Upper lobe of left lung (tissue), 6 donors: ENCODE measurements at regions not wholly inside any gene's neighbourhood (a gene's known extent, or its start where the extent isn't known, plus 50 kb on each side); places are given as distances from the start of the nearest gene placed in this dataset.

Experiments used
- ATAC-seq, 2 donors: fragments of 200-7000 bp; cut with Tn5 transposase; one replicate each; pipeline ENCODE4 v1.9.1; 2022; ENCODE audit warnings: mild to moderate bottlenecking in 2 of 2, moderate library complexity in 2 of 2; ENCODE audit not compliant: low FRiP score in 2 of 2
- DNase-seq, 2 donors: peaks; one replicate each; pipeline ENCODE4 v3.0.0-alpha.2; 2019 to 2020
- H3K27ac ChIP-seq, 4 donors: fragments of 200-600 bp; sonication (generic); one replicate each; pipeline ENCODE4 v1.5.1; 2016 to 2019
- H3K27me3 ChIP-seq, 4 donors: fragments of 200-600 bp; sonication (generic); one replicate each; pipeline ENCODE4 v1.5.1; 2017 to 2019
- H3K36me3 ChIP-seq, 4 donors: fragments of 200-600 bp; sonication (generic); one replicate each; pipeline ENCODE4 v1.5.1; 2016 to 2019
- H3K4me1 ChIP-seq, 4 donors: fragments of 200-600 bp; sonication (generic); one replicate each; pipeline ENCODE4 v1.5.1; 2018 to 2019
- H3K4me3 ChIP-seq, 4 donors: fragments of 200-600 bp; sonication (generic); one replicate each; pipeline ENCODE4 v1.5.1; 2017 to 2019; ENCODE audit warnings: mild to moderate bottlenecking in 2 of 4, moderate library complexity in 1 of 4
- H3K9me3 ChIP-seq, 4 donors: fragments of 200-600 bp; sonication (generic); one replicate each; pipeline ENCODE4 v1.5.1; 2018 to 2019
- EP300 ChIP-seq, 4 donors: sonication (generic); formaldehyde crosslinking; IDR thresholded peaks; one replicate each; pipeline ENCODE4 v1.5.1; 2017; ENCODE audit warnings: antibody characterized with exemption in 4 of 4, control low read depth in 2 of 4
- POLR2A ChIP-seq, 4 donors: fragments of 450-650 bp; IDR thresholded peaks; one replicate each; pipeline ENCODE4 v1.5.1; 2016 to 2017; ENCODE audit warnings: antibody characterized with exemption in 4 of 4, mild to moderate bottlenecking in 2 of 4
- POLR2AphosphoS5 ChIP-seq, 2 donors: sonication (generic); formaldehyde crosslinking; IDR thresholded peaks; one replicate each; pipeline ENCODE4 v1.5.1; 2017; ENCODE audit warnings: antibody characterized with exemption in 2 of 2
- WGBS, 2 donors: methylation state at CpG; one replicate each; pipeline ENCODE4 v1.1.5; 2017 to 2018; 5-methylcytosine and 5-hydroxymethylcytosine counted together
- TF ChIP-seq, protein P1 (sequence below), 6 experiments: fragments of 450-650 bp in 4 of 6; fragments of 200-600 bp in 2 of 6; sonication (generic) in 2 of 6; IDR thresholded peaks; one replicate each; pipeline ENCODE4 v1.5.1; 2016 to 2019; ENCODE audit warnings: antibody characterized with exemption in 6 of 6
- donor health status: DM: no; HTN: no; CAD: no; lungs with moderate emphysema.
- donor health status: DM: no; HTN: yes; CAD: no; lungs with severe emphysema.

DNA sequence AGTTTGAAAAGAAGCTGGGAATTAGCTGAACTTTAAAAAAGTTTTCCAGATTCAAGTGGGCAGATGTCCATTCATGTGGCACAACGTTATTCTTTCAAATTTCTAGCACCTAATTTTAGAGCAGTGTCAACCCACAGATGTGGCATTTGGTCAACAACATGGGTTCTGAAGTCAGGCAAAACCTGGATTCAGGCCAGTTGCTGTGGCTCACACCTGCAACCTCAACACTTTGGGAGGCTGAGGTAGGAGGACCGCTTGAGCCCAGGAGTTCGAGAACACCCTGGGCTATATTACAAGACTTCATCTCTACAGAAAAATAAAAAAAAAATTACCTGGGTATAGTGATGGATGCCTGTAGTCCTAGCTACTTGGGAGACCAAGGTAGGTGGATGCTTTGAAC lies 380.2 kb upstream of the SALL1 start:
- Histone ChIP-seq H3K4me1 (no peaks in the 10 kb centered on the region), H3K4me3 (no peak overlapping the region), H3K9me3 (peaks cover 0 to 3% (median 0%) of the 10 kb centered on the region in 4 donors), H3K27ac (no peak overlapping the region), H3K27me3 (no peaks in the 10 kb centered on the region), H3K36me3 (no peaks in the 10 kb centered on the region)
- DNase-seq: no peak
- no peak for ATAC-seq
- 80 to 83% methylated on average over 3 of the region's 3 CpGs for WGBS, 2 donors
- TF ChIP-seq, protein P1, sequence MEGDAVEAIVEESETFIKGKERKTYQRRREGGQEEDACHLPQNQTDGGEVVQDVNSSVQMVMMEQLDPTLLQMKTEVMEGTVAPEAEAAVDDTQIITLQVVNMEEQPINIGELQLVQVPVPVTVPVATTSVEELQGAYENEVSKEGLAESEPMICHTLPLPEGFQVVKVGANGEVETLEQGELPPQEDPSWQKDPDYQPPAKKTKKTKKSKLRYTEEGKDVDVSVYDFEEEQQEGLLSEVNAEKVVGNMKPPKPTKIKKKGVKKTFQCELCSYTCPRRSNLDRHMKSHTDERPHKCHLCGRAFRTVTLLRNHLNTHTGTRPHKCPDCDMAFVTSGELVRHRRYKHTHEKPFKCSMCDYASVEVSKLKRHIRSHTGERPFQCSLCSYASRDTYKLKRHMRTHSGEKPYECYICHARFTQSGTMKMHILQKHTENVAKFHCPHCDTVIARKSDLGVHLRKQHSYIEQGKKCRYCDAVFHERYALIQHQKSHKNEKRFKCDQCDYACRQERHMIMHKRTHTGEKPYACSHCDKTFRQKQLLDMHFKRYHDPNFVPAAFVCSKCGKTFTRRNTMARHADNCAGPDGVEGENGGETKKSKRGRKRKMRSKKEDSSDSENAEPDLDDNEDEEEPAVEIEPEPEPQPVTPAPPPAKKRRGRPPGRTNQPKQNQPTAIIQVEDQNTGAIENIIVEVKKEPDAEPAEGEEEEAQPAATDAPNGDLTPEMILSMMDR (IDR thresholded peaks at IDR 0.05): no peak
- TF ChIP-seq POLR2AphosphoS5 (IDR thresholded peaks at IDR 0.05): no peak
- no peak for TF ChIP-seq POLR2A (IDR thresholded peaks at IDR 0.05)
- no peak for TF ChIP-seq EP300 (IDR thresholded peaks at IDR 0.05)

- ATAC-seq: no peak
- WGBS, 2 donors: 86 to 91% methylated on average over 6 of the region's 6 CpGs
- no peak for TF ChIP-seq POLR2AphosphoS5 (IDR thresholded peaks at IDR 0.05)
- no peak for TF ChIP-seq EP300 (IDR thresholded peaks at IDR 0.05)
- TF ChIP-seq, protein P1 (IDR thresholded peaks at IDR 0.05): no peak
- no peak for TF ChIP-seq POLR2A (IDR thresholded peaks at IDR 0.05)
Measured at GRCh38 chr16:51527349-51527748, 376.3 kb upstream of the SALL1 start.

DNA sequence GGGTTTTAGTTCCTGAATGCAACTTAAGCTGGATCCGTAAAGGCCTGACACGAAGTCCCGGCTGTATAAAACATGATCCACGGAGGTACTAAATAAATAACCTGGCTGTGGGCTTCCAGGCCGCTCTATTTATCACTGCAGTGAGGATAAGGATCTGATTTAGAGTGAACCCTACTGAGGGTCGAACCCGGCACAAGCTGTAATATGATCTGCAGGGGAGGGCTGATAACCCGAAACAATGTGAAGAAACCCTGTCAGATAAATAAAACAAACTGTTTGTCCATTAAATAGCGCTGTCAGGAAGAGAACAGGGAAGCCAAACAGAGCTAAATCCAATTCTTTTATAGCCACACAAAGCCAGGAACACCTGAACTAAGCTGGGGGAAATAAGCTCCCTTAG lies 375.6 kb upstream of the SALL1 start:
- Histone ChIP-seq H3K36me3 (no peaks in the 10 kb centered on the region), H3K4me1 (no peaks in the 10 kb centered on the region), H3K27me3 (no peaks in the 10 kb centered on the region), H3K9me3 (peaks cover 0 to 3% (median 0%) of the 10 kb centered on the region in 4 donors), H3K4me3 (no peak overlapping the region), H3K27ac (no peak overlapping the region)
- WGBS, 2 donors: 32 to 38% methylated on average over 9 of the region's 9 CpGs
- no peak for DNase-seq
- no peak for ATAC-seq
- TF ChIP-seq POLR2A (IDR thresholded peaks at IDR 0.05) (no peak), POLR2AphosphoS5 (IDR thresholded peaks at IDR 0.05) (no peak), EP300 (IDR thresholded peaks at IDR 0.05) (no peak)
- TF ChIP-seq, protein P1 (IDR thresholded peaks at IDR 0.05): no peak

More at GRCh38 chr16:51527349-51527748, 376.3 kb upstream of the SALL1 start:
- Histone ChIP-seq H3K36me3 (no peaks in the 10 kb centered on the region), H3K27me3 (no peaks in the 10 kb centered on the region), H3K4me1 (no peaks in the 10 kb centered on the region), H3K27ac (no peak overlapping the region), H3K4me3 (no peak overlapping the region), H3K9me3 (peaks cover 0 to 3% (median 0%) of the 10 kb centered on the region in 4 donors)
- peak in 1 of 2 donors; percentile 15 for DNase-seq

DNA sequence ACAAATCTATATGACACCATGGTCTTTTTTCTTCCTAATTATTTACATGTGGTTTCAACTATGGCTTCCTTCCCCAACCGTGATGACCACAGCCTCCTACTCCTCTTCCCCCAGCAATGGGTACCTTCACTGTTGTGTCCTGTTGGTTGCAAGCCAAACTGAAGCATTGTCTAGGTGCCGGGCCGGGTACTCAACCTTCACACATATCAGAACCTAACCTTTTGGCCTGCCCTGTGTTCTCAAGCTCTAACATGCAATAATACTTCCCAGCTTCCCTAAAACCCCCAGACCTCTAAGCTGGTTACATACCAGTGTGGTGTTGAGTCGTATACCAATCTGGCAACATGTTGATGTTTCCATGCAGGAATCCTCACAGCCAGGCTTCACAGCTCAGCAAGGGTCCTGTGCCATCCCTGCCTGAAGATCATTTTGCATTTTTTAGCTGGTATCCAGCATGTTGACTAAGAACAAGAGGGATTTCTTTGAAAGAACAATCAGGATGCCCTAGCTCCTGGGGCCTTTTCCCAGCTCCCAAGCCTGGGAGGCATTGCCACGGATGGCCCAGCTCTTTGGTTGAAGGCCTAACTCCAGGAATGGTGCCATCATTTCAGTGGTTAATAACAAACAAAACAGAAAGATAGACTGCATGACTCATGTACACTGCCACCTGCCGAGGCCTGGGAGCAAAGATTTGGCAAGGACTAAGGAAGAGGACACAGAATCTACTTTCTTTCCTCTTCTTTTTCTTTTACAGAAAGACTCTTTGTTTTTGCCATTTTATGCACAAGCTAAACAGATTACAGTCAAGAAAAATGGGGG lies 373.7 kb upstream of the SALL1 start:
- Histone ChIP-seq H3K4me3 (no peak overlapping the region), H3K27me3 (no peaks in the 10 kb centered on the region), H3K27ac (no peak overlapping the region), H3K4me1 (no peaks in the 10 kb centered on the region), H3K9me3 (peaks cover 0 to 3% (median 0%) of the 10 kb centered on the region in 4 donors), H3K36me3 (no peaks in the 10 kb centered on the region)
- DNase-seq (no peak), ATAC-seq (no peak)
- TF ChIP-seq POLR2AphosphoS5 (IDR thresholded peaks at IDR 0.05) (no peak), POLR2A (IDR thresholded peaks at IDR 0.05) (no peak), EP300 (IDR thresholded peaks at IDR 0.05) (no peak)
- TF ChIP-seq, protein P1 (IDR thresholded peaks at IDR 0.05): no peak
- WGBS, 2 donors: 62 to 70% methylated on average over 6 of the region's 6 CpGs

DNA sequence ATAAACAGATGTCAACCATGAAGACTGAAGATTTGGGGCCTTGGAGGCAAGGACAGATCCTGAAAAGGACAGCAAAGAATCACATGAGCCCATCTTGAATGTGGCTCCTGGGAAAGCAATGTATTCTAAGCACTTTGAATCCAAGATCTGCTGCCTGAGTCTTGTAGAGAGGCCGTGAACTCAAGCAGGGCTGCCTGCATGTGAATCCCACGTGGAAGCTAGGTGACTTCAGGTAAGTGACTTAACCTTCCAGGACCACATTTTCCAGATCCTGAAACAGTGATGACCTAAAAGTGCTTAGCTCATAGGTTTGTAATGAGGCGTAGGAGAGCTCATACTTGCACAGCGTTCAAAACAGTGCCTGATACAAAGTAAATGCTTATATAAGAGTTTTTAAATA lies 373.0 kb upstream of the SALL1 start:
- no peaks in the 10 kb centered on the region for H3K36me3 ChIP-seq
- no peak overlapping the region for H3K4me3 ChIP-seq
- no peaks in the 10 kb centered on the region for H3K4me1 ChIP-seq
- DNase-seq (no peak), ATAC-seq (no peak)
- no peak overlapping the region for H3K27ac ChIP-seq
- H3K27me3 ChIP-seq: no peaks in the 10 kb centered on the region
- peaks cover 0 to 3% (median 0%) of the 10 kb centered on the region in 4 donors for H3K9me3 ChIP-seq
- TF ChIP-seq POLR2AphosphoS5 (IDR thresholded peaks at IDR 0.05): no peak
- no peak for TF ChIP-seq EP300 (IDR thresholded peaks at IDR 0.05)
- TF ChIP-seq, protein P1 (IDR thresholded peaks at IDR 0.05): no peak
- TF ChIP-seq POLR2A (IDR thresholded peaks at IDR 0.05): no peak
- 66 to 79% methylated on average over 3 to 4 of the region's 4 CpGs for WGBS, 2 donors
